Stimulated activated CD8-positive, alpha-beta memory T cell treated with anti-CD3 and anti-CD28 coated beads, Interleukin-15, amount 100 ng/mL, for 24 hours (primary cell): ENCODE measurements at regions not wholly inside any gene's neighbourhood (a gene's known extent, or its start where the extent isn't known, plus 50 kb on each side); places are given as distances from the start of the nearest gene placed in this dataset.

Experiments
- DNase-seq: peaks from one replicate; pipeline ENCODE4 v3.0.0-alpha.2; 2020; ENCODE audit warnings: low read depth

- no peak for DNase-seq
These were observed 488.5 kb upstream of the MDFIC2 start for GRCh38 chr3:70800951-70801350.

- DNase-seq = no peak
These were observed 477.4 kb upstream of the MDFIC2 start for GRCh38 chr3:70789878-70790277.

- DNase-seq = no peak
These were observed 468.4 kb upstream of the MDFIC2 start for GRCh38 chr3:70780790-70781189.

- DNase-seq = no peak
These were observed 466.9 kb upstream of the MDFIC2 start for GRCh38 chr3:70779296-70779695.

- no peak for DNase-seq
These were observed 463.6 kb upstream of the MDFIC2 start for GRCh38 chr3:70776081-70776480.

- DNase-seq = no peak
These were observed 462.8 kb upstream of the MDFIC2 start for GRCh38 chr3:70775257-70775656.

GRCh38 chr3:70774641-70775040 lies 462.2 kb upstream of the MDFIC2 start:
- DNase-seq = no peak

- no peak for DNase-seq
These were observed 459.1 kb upstream of the MDFIC2 start for GRCh38 chr3:70771426-70772147.

- no peak for DNase-seq
These were observed 458.2 kb upstream of the MDFIC2 start for GRCh38 chr3:70770650-70771049.

- no peak for DNase-seq
These were observed 453.9 kb upstream of the MDFIC2 start for GRCh38 chr3:70766301-70766700.

- DNase-seq = no peak
These were observed 451.5 kb upstream of the MDFIC2 start for GRCh38 chr3:70763894-70764293.

GRCh38 chr3:70757658-70758057 lies 445.2 kb upstream of the MDFIC2 start:
- DNase-seq = no peak

GRCh38 chr3:70755526-70755925 lies 443.1 kb upstream of the MDFIC2 start:
- DNase-seq = no peak

- no peak for DNase-seq
These were observed 441.9 kb upstream of the MDFIC2 start for GRCh38 chr3:70754314-70754713.

- DNase-seq = no peak
These were observed 441.1 kb upstream of the MDFIC2 start for GRCh38 chr3:70753572-70753971.

- no peak for DNase-seq
These were observed 439.6 kb upstream of the MDFIC2 start for GRCh38 chr3:70752051-70752450.

GRCh38 chr3:70749122-70749521 lies 436.7 kb upstream of the MDFIC2 start:
- DNase-seq = no peak

- DNase-seq = no peak
These were observed 436.2 kb upstream of the MDFIC2 start for GRCh38 chr3:70748593-70748992.

GRCh38 chr3:70747847-70748246 lies 435.4 kb upstream of the MDFIC2 start:
- DNase-seq = no peak

GRCh38 chr3:70744536-70744935 lies 432.1 kb upstream of the MDFIC2 start:
- DNase-seq = no peak

- no peak for DNase-seq
These were observed 431.3 kb upstream of the MDFIC2 start for GRCh38 chr3:70743754-70744153.

- DNase-seq = no peak
These were observed 429.6 kb upstream of the MDFIC2 start for GRCh38 chr3:70742081-70742480.

GRCh38 chr3:70740872-70741271 lies 428.4 kb upstream of the MDFIC2 start:
- DNase-seq = no peak

- DNase-seq = no peak
These were observed 427.6 kb upstream of the MDFIC2 start for GRCh38 chr3:70740071-70740470.
